ENCODE measurements at regions not wholly inside any gene's neighbourhood (a gene's known extent, or its start where the extent isn't known, plus 50 kb on each side); places are given as distances from the start of the nearest gene placed in this dataset.

DNA sequence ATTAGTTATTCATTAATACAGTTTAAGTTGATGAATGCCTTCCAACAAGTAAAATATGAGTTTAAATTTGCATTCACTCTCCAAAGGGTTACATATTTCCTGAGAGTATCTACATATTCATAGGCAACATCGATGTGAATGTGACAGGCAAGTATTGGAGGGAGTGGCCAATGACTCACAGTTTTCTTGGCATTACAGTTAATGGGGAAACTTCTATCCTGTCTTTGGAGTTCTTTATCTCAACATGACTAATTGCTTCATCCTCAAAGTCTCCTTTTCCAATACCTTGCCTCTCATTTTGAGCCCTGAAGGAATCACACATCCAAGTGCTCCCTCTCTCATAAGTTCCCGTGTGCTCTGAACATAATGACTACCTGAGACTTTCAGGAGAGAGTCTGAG lies 439.7 kb upstream of the FRG2C start:
- WGBS, 2 donors: 53 to 55% methylated on average over 2 of the region's 2 CpGs
- TF ChIP-seq, protein P1, sequence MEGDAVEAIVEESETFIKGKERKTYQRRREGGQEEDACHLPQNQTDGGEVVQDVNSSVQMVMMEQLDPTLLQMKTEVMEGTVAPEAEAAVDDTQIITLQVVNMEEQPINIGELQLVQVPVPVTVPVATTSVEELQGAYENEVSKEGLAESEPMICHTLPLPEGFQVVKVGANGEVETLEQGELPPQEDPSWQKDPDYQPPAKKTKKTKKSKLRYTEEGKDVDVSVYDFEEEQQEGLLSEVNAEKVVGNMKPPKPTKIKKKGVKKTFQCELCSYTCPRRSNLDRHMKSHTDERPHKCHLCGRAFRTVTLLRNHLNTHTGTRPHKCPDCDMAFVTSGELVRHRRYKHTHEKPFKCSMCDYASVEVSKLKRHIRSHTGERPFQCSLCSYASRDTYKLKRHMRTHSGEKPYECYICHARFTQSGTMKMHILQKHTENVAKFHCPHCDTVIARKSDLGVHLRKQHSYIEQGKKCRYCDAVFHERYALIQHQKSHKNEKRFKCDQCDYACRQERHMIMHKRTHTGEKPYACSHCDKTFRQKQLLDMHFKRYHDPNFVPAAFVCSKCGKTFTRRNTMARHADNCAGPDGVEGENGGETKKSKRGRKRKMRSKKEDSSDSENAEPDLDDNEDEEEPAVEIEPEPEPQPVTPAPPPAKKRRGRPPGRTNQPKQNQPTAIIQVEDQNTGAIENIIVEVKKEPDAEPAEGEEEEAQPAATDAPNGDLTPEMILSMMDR (IDR thresholded peaks at IDR 0.05): no peak
- Histone ChIP-seq H3K36me3 (no peaks in the 10 kb centered on the region), H3K27ac (no peak overlapping the region), H3K9me3 (no peaks in the 10 kb centered on the region), H3K4me1 (no peaks in the 10 kb centered on the region), H3K4me3 (no peak overlapping the region), H3K27me3 (peaks cover 0 to 13% (median 0%) of the 10 kb centered on the region in 7 donors)
- ATAC-seq: no peak
- intact Hi-C loops (cut with DNase I): no loop called here
- DNase-seq: no peak

DNA sequence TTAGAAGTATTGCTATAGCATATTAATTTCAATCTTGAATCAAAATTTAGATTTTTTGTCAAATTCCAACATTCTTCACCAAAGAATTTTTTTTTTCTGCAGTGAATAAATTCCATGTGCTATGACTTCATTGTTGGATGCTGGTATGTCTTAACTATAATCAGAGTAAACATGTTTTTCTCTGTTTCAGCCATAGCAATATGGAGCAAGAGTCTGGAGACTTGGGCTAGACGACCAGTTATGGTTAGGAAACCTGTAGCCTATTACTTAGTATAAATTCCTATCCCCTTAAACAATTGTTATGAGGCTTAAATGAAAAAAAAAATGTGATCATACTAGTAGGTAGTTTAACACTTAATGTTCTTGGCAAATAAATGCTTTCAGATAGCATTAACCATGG lies 431.9 kb upstream of the FRG2C start:
- Histone ChIP-seq H3K27me3 (peaks cover 0 to 16% (median 0%) of the 10 kb centered on the region in 7 donors), H3K9me3 (no peaks in the 10 kb centered on the region), H3K27ac (no peak overlapping the region), H3K4me1 (no peaks in the 10 kb centered on the region), H3K4me3 (no peak overlapping the region), H3K36me3 (no peaks in the 10 kb centered on the region)
- DNase-seq (no peak), ATAC-seq (no peak)
- intact Hi-C loops (cut with DNase I): no loop called here
- WGBS, 2 donors: 53 to 54% methylated on average over 1 of the region's 1 CpG
- TF ChIP-seq, protein P1 (IDR thresholded peaks at IDR 0.05): no peak

DNA sequence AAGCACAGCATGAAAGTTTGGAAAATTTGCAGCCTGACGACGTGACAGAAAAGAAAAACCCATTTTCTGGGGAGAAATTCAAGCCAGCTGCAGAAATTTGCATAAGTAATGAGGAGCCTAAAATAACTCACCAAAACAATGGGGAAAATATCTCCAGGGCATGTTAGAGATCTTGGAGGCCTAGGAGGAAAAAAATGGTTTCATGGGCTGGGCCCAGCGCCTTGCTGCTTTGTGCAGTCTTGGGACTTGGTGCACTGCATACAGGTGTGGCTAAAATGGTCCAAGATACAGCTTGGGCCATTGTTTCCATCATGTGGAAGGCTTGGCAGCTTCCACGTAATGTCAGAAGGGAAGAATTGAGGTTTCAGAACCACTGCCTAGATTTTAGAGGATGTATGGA lies 428.5 kb upstream of the FRG2C start:
- WGBS, 2 donors: 79 to 85% methylated on average over 4 of the region's 4 CpGs
- H3K27me3 ChIP-seq: peaks cover 0 to 13% (median 0%) of the 10 kb centered on the region in 7 donors
- no peak overlapping the region for H3K27ac ChIP-seq
- intact Hi-C loops (cut with DNase I): no loop called here
- H3K4me3 ChIP-seq: no peak overlapping the region
- H3K36me3 ChIP-seq: no peaks in the 10 kb centered on the region
- H3K4me1 ChIP-seq: no peaks in the 10 kb centered on the region
- TF ChIP-seq, protein P1 (IDR thresholded peaks at IDR 0.05): no peak
- no peak for DNase-seq
- ATAC-seq: no peak
- H3K9me3 ChIP-seq: no peaks in the 10 kb centered on the region

DNA sequence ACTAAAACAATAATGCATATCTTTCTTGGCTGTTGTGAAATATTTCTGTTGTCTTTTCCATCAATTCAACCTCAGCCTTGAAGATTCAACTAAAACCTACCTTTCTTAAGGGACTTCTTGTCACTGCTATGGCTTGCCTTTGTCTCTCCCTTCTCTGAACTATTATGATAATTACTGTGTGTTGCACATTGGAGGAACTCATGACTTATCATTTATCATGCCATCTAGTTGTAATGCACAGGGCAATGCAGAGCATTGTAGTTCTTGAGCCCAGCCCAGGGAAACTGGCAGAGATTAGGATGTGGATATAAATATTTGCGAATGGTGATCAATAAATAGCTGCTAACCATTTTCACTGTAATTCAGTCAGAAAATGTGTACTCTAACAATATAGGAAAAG lies 427.1 kb upstream of the FRG2C start:
- no peak overlapping the region for H3K27ac ChIP-seq
- no peak for ATAC-seq
- intact Hi-C loops (cut with DNase I): no loop called here
- H3K4me3 ChIP-seq: no peak overlapping the region
- H3K27me3 ChIP-seq: peaks cover 0 to 13% (median 0%) of the 10 kb centered on the region in 7 donors
- no peaks in the 10 kb centered on the region for H3K4me1 ChIP-seq
- no peak for DNase-seq
- H3K36me3 ChIP-seq: no peaks in the 10 kb centered on the region
- WGBS, 2 donors: 86 to 89% methylated on average over 1 of the region's 1 CpG
- TF ChIP-seq, protein P1 (IDR thresholded peaks at IDR 0.05): no peak
- H3K9me3 ChIP-seq: no peaks in the 10 kb centered on the region

Data from heart right ventricle (tissue), 16 donors.